ENCODE measurements at regions not wholly inside any gene's neighbourhood (a gene's known extent, or its start where the extent isn't known, plus 50 kb on each side); places are given as distances from the start of the nearest gene placed in this dataset.

DNA sequence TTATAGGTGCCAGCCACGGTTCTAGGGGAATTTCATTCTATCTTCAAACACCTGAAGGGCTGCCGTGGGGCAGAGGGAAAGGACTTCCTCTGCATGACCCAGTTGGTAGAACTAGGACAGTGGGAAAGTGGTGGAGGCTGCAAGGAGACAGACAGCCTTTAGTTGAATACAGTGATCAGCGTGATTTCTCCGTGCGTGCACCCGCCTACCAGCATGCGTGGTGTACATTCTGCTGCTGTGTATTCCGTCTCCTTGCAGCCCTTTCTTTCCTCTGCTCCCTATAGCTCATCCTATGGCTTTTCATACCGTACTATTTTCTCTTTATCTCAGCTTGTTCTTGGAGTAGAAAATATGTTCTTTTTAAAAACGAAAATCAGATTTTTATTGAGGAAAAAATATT lies 146.9 kb downstream of the MRM1 start:
- ATAC-seq (no peak), DNase-seq (no peak)
- Histone ChIP-seq H3K27ac (ENCODE audit: low read length) (no peak overlapping the region), H3K9me2 (replicated peaks; ENCODE audit: low read length) (no peaks in the 10 kb centered on the region), H3K9ac (ENCODE audit: low read length) (no peak overlapping the region), H3K4me2 (ENCODE audit: low read length) (no peak overlapping the region), H4K20me1 (ENCODE audit: low read length) (no peaks in the 10 kb centered on the region), H3F3A (ENCODE audit: low read length, unreplicated experiment) (no peaks in the 10 kb centered on the region), H3K36me3 (ENCODE audit: low read depth, low read length) (no peaks in the 10 kb centered on the region), H3K27me3 (ENCODE audit: low read length) (peaks cover 24% of the 10 kb centered on the region), H3K79me2 (ENCODE audit: low read length) (no peaks in the 10 kb centered on the region), H3K4me1 (ENCODE audit: insufficient read depth, low read length) (no peaks in the 10 kb centered on the region), H3K9me3 (ENCODE audit: low read length) (no peaks in the 10 kb centered on the region), H2AFZ (ENCODE audit: low read length) (no peak overlapping the region), H3K4me3 (ENCODE audit: low read length) (no peak overlapping the region)
- no TSS peak for BruUV-seq (replicated peaks)
- CTCF ChIA-PET = no interaction called here
- POLR2A ChIA-PET (ENCODE audit: unreplicated experiment) = no interaction called here
- TF ChIP-seq EZH2phosphoT487 (IDR thresholded peaks at IDR 0.05; ENCODE audit: borderline replicate concordance, low read length) = no peak
- TF ChIP-seq, protein P1, sequence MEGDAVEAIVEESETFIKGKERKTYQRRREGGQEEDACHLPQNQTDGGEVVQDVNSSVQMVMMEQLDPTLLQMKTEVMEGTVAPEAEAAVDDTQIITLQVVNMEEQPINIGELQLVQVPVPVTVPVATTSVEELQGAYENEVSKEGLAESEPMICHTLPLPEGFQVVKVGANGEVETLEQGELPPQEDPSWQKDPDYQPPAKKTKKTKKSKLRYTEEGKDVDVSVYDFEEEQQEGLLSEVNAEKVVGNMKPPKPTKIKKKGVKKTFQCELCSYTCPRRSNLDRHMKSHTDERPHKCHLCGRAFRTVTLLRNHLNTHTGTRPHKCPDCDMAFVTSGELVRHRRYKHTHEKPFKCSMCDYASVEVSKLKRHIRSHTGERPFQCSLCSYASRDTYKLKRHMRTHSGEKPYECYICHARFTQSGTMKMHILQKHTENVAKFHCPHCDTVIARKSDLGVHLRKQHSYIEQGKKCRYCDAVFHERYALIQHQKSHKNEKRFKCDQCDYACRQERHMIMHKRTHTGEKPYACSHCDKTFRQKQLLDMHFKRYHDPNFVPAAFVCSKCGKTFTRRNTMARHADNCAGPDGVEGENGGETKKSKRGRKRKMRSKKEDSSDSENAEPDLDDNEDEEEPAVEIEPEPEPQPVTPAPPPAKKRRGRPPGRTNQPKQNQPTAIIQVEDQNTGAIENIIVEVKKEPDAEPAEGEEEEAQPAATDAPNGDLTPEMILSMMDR (conservative IDR thresholded peaks at IDR 0.05; ENCODE audit: low read depth, low read length) = no peak
- no peak for TF ChIP-seq EZH2 (IDR thresholded peaks at IDR 0.05; ENCODE audit: low read length, unreplicated experiment)
- intact Hi-C loops (cut with micrococcal nuclease) = no loop called here

DNA sequence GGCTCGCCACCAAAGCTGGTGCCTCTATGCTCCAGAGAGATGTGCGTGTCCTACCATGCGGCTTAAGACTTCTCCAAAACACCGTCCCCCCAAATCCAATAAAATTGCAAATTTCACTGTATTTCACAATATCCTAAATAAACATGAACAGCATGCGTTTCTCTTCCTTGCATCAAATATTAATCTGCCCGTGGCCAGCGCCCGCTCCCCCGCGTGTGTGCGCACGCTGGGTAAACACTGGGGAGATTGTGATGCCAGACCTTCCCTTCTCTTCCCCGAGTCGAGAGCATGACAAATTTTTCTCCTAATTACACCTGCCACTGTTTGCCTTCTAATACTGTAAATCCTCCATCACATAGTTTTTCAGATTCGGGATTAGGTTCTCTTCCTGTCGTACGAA lies 148.1 kb downstream of the MRM1 start:
- Histone ChIP-seq H3F3A (ENCODE audit: low read length, unreplicated experiment) (no peaks in the 10 kb centered on the region), H3K36me3 (ENCODE audit: low read depth, low read length) (no peaks in the 10 kb centered on the region), H3K4me3 (ENCODE audit: low read length) (no peak overlapping the region), H3K4me1 (ENCODE audit: insufficient read depth, low read length) (no peaks in the 10 kb centered on the region), H3K9ac (ENCODE audit: low read length) (no peak overlapping the region), H3K9me2 (replicated peaks; ENCODE audit: low read length) (no peaks in the 10 kb centered on the region), H3K27me3 (ENCODE audit: low read length) (peaks cover 19% of the 10 kb centered on the region), H3K9me3 (ENCODE audit: low read length) (no peaks in the 10 kb centered on the region), H2AFZ (ENCODE audit: low read length) (no peak overlapping the region), H4K20me1 (ENCODE audit: low read length) (no peaks in the 10 kb centered on the region), H3K79me2 (ENCODE audit: low read length) (no peaks in the 10 kb centered on the region), H3K4me2 (ENCODE audit: low read length) (no peak overlapping the region), H3K27ac (ENCODE audit: low read length) (no peak overlapping the region)
- intact Hi-C loops (cut with micrococcal nuclease) = no loop called here
- no peak for ATAC-seq
- BruUV-seq (replicated peaks) = no TSS peak
- TF ChIP-seq EZH2phosphoT487 (IDR thresholded peaks at IDR 0.05; ENCODE audit: borderline replicate concordance, low read length) = no peak
- TF ChIP-seq EZH2 (IDR thresholded peaks at IDR 0.05; ENCODE audit: low read length, unreplicated experiment) = no peak
- TF ChIP-seq, protein P1 (conservative IDR thresholded peaks at IDR 0.05; ENCODE audit: low read depth, low read length) = no peak
- no peak for DNase-seq
- CTCF ChIA-PET = no interaction called here
- POLR2A ChIA-PET (ENCODE audit: unreplicated experiment) = no interaction called here

DNA sequence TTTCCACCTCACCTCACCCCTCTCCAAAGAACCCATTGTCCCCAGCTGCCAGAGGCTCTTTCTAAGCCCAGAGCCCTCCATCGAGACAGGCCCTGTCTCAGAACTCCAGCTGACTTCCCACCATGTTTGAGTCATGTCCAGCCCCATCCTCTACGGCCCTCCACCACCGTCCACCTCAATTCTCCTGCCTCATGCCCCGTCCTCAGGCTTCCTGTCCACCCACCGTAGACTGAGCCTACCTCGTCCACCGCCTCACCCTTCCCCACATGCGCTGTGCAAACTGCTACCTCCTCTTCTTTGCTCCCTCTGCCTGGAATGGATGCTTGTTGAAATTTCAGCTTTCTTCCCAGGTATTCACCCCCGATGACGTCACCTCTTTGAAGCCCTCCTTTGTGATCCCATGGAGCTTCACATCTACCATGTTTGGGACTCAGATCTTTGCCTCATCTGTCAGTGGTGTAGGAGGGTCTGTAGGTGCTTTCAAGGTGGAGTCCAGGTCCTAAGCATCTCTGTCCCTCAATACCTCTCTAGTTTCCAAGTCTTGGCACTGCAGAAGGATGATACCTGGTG lies 149.0 kb downstream of the MRM1 start:
- H2AFZ ChIP-seq (ENCODE audit: low read length) = no peak overlapping the region
- no peaks in the 10 kb centered on the region for H4K20me1 ChIP-seq (ENCODE audit: low read length)
- H3F3A ChIP-seq (ENCODE audit: low read length, unreplicated experiment) = no peaks in the 10 kb centered on the region
- H3K4me1 ChIP-seq (ENCODE audit: insufficient read depth, low read length) = no peaks in the 10 kb centered on the region
- H3K4me2 ChIP-seq (ENCODE audit: low read length) = no peak overlapping the region
- CTCF ChIA-PET = no interaction called here
- no TSS peak for BruUV-seq (replicated peaks)
- TF ChIP-seq, protein P1 (conservative IDR thresholded peaks at IDR 0.05; ENCODE audit: low read depth, low read length) = no peak
- TF ChIP-seq EZH2phosphoT487 (IDR thresholded peaks at IDR 0.05; ENCODE audit: borderline replicate concordance, low read length) (no peak), EZH2 (IDR thresholded peaks at IDR 0.05; ENCODE audit: low read length, unreplicated experiment) (no peak)
- POLR2A ChIA-PET (ENCODE audit: unreplicated experiment) = no interaction called here
- H3K9me3 ChIP-seq (ENCODE audit: low read length) = no peaks in the 10 kb centered on the region
- H3K79me2 ChIP-seq (ENCODE audit: low read length) = no peaks in the 10 kb centered on the region
- intact Hi-C loops (cut with micrococcal nuclease) = no loop called here
- no peak for DNase-seq
- no peaks in the 10 kb centered on the region for H3K9me2 ChIP-seq (replicated peaks; ENCODE audit: low read length)
- H3K36me3 ChIP-seq (ENCODE audit: low read depth, low read length) = no peaks in the 10 kb centered on the region
- no peak overlapping the region for H3K9ac ChIP-seq (ENCODE audit: low read length)
- no peak overlapping the region for H3K27ac ChIP-seq (ENCODE audit: low read length)
- H3K27me3 ChIP-seq (ENCODE audit: low read length) = peaks cover 19% of the 10 kb centered on the region
- H3K4me3 ChIP-seq (ENCODE audit: low read length) = no peak overlapping the region
- no peak for ATAC-seq
